HepG2 (cell line): ENCODE measurements at regions not wholly inside any gene's neighbourhood (a gene's known extent, or its start where the extent isn't known, plus 50 kb on each side); places are given as distances from the start of the nearest gene placed in this dataset.

Experiments
- ATAC-seq: fragments of 200-7000 bp; cut with Tn5 transposase; 3 replicates; pipeline ENCODE4 v1.9.1; 2020; ENCODE audit warnings: mild to moderate bottlenecking, moderate library complexity
- BruUV-seq: library from RNA; stranded (reverse); fragments of 400-500 nt; replicated peaks from 2 replicates; lab custom pipeline; 2021; lab: Mats Ljungman, UMichigan
- CTCF ChIA-PET: fragments of 300-600 bp; formaldehyde crosslinking; extraction: SDS; loops from one replicate; lab custom pipeline; 2021; ENCODE audit warnings: low total read pairs, inconsistent platforms, low intra/inter-chr PET ratio; lab: Yijun Ruan, JAX
- POLR2A ChIA-PET: fragments of 350-600 bp; sonication (Branson Sonifier 250); formaldehyde crosslinking; loops from one replicate; lab custom pipeline; 2020; ENCODE audit warnings: antibody characterized with exemption, inconsistent platforms; lab: Yijun Ruan, JAX
- DNase-seq: peaks from one replicate; pipeline ENCODE4 v3.0.0-alpha.2; 2015; ENCODE audit warnings: low spot score
- FAIRE-seq: peaks from 3 replicates; lab custom pipeline; 2011; peaks lifted over from hg19 to GRCh38; lab: Jason Lieb, UNC
- H2AFZ ChIP-seq: one replicate; pipeline ENCODE4 v1.6.1; 2011; ENCODE audit warnings: low read length, inconsistent platforms
- H3K27ac ChIP-seq: fragments of 300-600 bp; 3 replicates; pipeline ENCODE4 v1.8.0; 2011; ENCODE audit warnings: mixed run types, mild to moderate bottlenecking, mixed read lengths, low read length, inconsistent platforms; ENCODE audit not compliant: insufficient read depth; ENCODE audit errors: extremely low read length
- H3K27me3 ChIP-seq, 2 experiments: fragments of 200-600 bp in 1 of 2; 2 replicates in 1 of 2; 3 replicates in 1 of 2; pipeline versions ENCODE4 v1.6.0 to v1.8.0; 2011; ENCODE audit warnings: low read length in 2 of 2, mild to moderate bottlenecking in 2 of 2, moderate library complexity in 2 of 2, inconsistent platforms in 1 of 2; ENCODE audit not compliant: insufficient read depth in 2 of 2, control insufficient read depth in 1 of 2
- H3K36me3 ChIP-seq, 2 experiments: fragments of 200-600 bp in 1 of 2; replicated peaks in 1 of 2; 2 replicates in 1 of 2; 3 replicates in 1 of 2; pipeline versions ENCODE4 v1.5.1 to v1.8.0; 2011; ENCODE audit warnings: low read length in 2 of 2, inconsistent platforms in 1 of 2; ENCODE audit not compliant: insufficient read depth in 2 of 2, control insufficient read depth in 1 of 2
- H3K4me1 ChIP-seq: 2 replicates; pipeline ENCODE4 v1.5.1; 2012; ENCODE audit warnings: low read length, inconsistent platforms; ENCODE audit not compliant: insufficient read depth
- H3K4me2 ChIP-seq: 2 replicates; pipeline ENCODE4 v1.6.0; 2011; ENCODE audit warnings: low read depth, low read length, inconsistent platforms
- H3K4me3 ChIP-seq, 3 experiments: fragments of 200-600 bp in 1 of 3; sonication (generic), shearing (Covaris generic) in 1 of 3; replicated peaks in 1 of 3; 2 replicates each; pipeline ENCODE4 v1.5.1; 2011 to 2016; ENCODE audit warnings: low read length in 3 of 3, inconsistent platforms in 2 of 3, low read depth in 2 of 3, mild to moderate bottlenecking in 2 of 3, control low read depth in 1 of 3, mixed read lengths in 1 of 3; ENCODE audit not compliant: insufficient read depth in 1 of 3
- H3K79me2 ChIP-seq: one replicate; pipeline ENCODE4 v1.6.1; 2011; ENCODE audit warnings: low read length, inconsistent platforms; ENCODE audit not compliant: insufficient read depth
- H3K9ac ChIP-seq: 2 replicates; pipeline ENCODE4 v1.6.0; 2011; ENCODE audit warnings: mild to moderate bottlenecking, low read depth, low read length, inconsistent platforms; ENCODE audit not compliant: insufficient read depth
- H3K9me3 ChIP-seq: 2 replicates; pipeline ENCODE4 v1.5.1; 2012; ENCODE audit warnings: mild to moderate bottlenecking, low read length
- H4K20me1 ChIP-seq: 2 replicates; pipeline ENCODE4 v1.6.0; 2011; ENCODE audit warnings: inconsistent platforms, mild to moderate bottlenecking, low read length, moderate library complexity; ENCODE audit not compliant: insufficient read depth
- ARHGAP35 ChIP-seq: sonication (generic); formaldehyde crosslinking; IDR thresholded peaks from 2 replicates; pipeline ENCODE4 v1.9.0; 2022; ENCODE audit warnings: mild to moderate bottlenecking, inconsistent platforms, moderate library complexity, missing genetic modification reagents, borderline replicate concordance
- ATRX ChIP-seq: sonication (generic); formaldehyde crosslinking; IDR thresholded peaks from 2 replicates; pipeline ENCODE4 v1.4.0; 2020; ENCODE audit warnings: missing genetic modification reagents, borderline replicate concordance
- MXD4 ChIP-seq: IDR thresholded peaks from 2 replicates; pipeline ENCODE4 v1.6.1; 2016; ENCODE audit warnings: mild to moderate bottlenecking, missing biosample characterization, missing genetic modification reagents
- SMYD3 ChIP-seq: sonication (generic); formaldehyde crosslinking; IDR thresholded peaks from 2 replicates; pipeline ENCODE4 v1.8.1; 2023; ENCODE audit warnings: mild to moderate bottlenecking, missing genetic modification reagents
- ZNF589 ChIP-seq: sonication (generic); formaldehyde crosslinking; conservative IDR thresholded peaks from 2 replicates; pipeline ENCODE4 v1.8.0; 2022; ENCODE audit warnings: mild to moderate bottlenecking, moderate library complexity, missing genetic modification reagents
- ZNF747 ChIP-seq: sonication (generic); formaldehyde crosslinking; IDR thresholded peaks from 2 replicates; pipeline ENCODE4 v1.8.1; 2023; ENCODE audit warnings: missing genetic modification reagents, mild to moderate bottlenecking, borderline replicate concordance
- WGBS: methylation state at CpG from one replicate; pipeline ENCODE4 v1.1.6; 2017; ENCODE audit warnings: low lambda C conversion rate; 5-methylcytosine and 5-hydroxymethylcytosine counted together
- in situ Hi-C: cut with HindIII; loops from 2 replicates; pipeline ENCODE4 v1.10.0; 2017; ENCODE audit warnings: low pct_unique_long_range_greater_than_20kb; ENCODE audit not compliant: extremely low pct_ligation_motif_present
- intact Hi-C: fragments of 100-400 bp; cut with micrococcal nuclease; formaldehyde crosslinking; loops from one replicate; pipeline ENCODE4 v1.10.0; 2022; ENCODE audit not compliant: unreplicated experiment
- TF ChIP-seq, protein P1 (sequence below): sonication (generic); formaldehyde crosslinking; IDR thresholded peaks from 2 replicates; pipeline ENCODE4 v1.5.1; 2020; ENCODE audit warnings: mild to moderate bottlenecking, missing genetic modification reagents, moderate library complexity
- TF ChIP-seq, protein P2 (sequence below): sonication (generic); formaldehyde crosslinking; IDR thresholded peaks from 2 replicates; pipeline ENCODE4 v1.5.0; 2020; ENCODE audit warnings: mild to moderate bottlenecking, missing genetic modification reagents, borderline replicate concordance
- TF ChIP-seq, protein P3 (sequence below): sonication (generic); formaldehyde crosslinking; conservative IDR thresholded peaks from 2 replicates; pipeline ENCODE4 v1.4.0; 2020; ENCODE audit warnings: missing genetic modification reagents
- TF ChIP-seq, protein P4 (sequence below): IDR thresholded peaks from 2 replicates; pipeline ENCODE4 v1.6.1; 2012; ENCODE audit warnings: inconsistent platforms

DNA sequence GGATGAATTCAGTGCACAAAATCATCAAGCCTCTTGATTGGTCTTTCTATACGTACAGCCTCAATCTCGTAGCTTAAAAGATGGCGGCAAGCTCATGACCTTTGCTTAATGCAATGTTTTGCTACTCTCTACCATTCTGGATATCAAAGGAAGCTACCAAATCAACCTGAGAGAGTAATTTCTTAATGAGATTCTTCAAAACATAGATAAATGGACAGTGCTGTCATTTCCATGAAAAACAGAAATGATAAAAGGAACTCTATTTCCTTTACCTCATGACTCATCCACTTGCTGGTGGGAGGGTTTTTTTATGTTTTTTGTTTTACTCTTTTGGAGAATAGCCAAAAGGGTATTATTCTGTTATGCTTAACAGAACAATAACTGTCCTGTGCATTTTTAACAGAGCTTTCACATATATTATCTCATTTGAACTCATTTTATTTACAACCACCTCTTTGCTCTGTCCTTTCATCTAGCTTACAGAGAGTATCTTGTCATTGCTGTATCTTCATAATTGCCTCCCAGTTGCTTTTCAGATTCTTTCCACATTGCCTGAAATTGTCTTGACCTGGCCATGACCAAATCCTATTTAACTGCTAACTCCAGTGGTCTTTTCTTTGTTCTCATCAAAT is 138.6 kb upstream of the GPR101 start:
- H3K27ac ChIP-seq: no peak overlapping the region
- no peaks in the 10 kb centered on the region for H3K9me3 ChIP-seq
- FAIRE-seq: no peak
- ChIA-PET POLR2A (no interaction called here), CTCF (no interaction called here)
- intact Hi-C loops (no loop called here), in situ Hi-C loops (no loop called here)
- no peak overlapping the region for H3K4me2 ChIP-seq
- H3K36me3 ChIP-seq: no peaks in the 10 kb centered on the region
- no peak overlapping the region for H3K9ac ChIP-seq
- no TSS peak for BruUV-seq
- WGBS: 0% methylated on average over 3 of the region's 3 CpGs
- H3K27me3 ChIP-seq: no peaks in the 10 kb centered on the region
- no peak for ATAC-seq
- H3K79me2 ChIP-seq: no peaks in the 10 kb centered on the region
- no peak overlapping the region for H2AFZ ChIP-seq
- H3K4me1 ChIP-seq: no peaks in the 10 kb centered on the region
- no peak for DNase-seq
- no peak overlapping the region for H3K4me3 ChIP-seq
- H4K20me1 ChIP-seq: no peaks in the 10 kb centered on the region
- TF ChIP-seq, protein P1, sequence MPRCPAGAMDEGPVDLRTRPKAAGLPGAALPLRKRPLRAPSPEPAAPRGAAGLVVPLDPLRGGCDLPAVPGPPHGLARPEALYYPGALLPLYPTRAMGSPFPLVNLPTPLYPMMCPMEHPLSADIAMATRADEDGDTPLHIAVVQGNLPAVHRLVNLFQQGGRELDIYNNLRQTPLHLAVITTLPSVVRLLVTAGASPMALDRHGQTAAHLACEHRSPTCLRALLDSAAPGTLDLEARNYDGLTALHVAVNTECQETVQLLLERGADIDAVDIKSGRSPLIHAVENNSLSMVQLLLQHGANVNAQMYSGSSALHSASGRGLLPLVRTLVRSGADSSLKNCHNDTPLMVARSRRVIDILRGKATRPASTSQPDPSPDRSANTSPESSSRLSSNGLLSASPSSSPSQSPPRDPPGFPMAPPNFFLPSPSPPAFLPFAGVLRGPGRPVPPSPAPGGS: no peak
- no peak for TF ChIP-seq ZNF747 (CRISPR knock-in tag)
- TF ChIP-seq, protein P2, sequence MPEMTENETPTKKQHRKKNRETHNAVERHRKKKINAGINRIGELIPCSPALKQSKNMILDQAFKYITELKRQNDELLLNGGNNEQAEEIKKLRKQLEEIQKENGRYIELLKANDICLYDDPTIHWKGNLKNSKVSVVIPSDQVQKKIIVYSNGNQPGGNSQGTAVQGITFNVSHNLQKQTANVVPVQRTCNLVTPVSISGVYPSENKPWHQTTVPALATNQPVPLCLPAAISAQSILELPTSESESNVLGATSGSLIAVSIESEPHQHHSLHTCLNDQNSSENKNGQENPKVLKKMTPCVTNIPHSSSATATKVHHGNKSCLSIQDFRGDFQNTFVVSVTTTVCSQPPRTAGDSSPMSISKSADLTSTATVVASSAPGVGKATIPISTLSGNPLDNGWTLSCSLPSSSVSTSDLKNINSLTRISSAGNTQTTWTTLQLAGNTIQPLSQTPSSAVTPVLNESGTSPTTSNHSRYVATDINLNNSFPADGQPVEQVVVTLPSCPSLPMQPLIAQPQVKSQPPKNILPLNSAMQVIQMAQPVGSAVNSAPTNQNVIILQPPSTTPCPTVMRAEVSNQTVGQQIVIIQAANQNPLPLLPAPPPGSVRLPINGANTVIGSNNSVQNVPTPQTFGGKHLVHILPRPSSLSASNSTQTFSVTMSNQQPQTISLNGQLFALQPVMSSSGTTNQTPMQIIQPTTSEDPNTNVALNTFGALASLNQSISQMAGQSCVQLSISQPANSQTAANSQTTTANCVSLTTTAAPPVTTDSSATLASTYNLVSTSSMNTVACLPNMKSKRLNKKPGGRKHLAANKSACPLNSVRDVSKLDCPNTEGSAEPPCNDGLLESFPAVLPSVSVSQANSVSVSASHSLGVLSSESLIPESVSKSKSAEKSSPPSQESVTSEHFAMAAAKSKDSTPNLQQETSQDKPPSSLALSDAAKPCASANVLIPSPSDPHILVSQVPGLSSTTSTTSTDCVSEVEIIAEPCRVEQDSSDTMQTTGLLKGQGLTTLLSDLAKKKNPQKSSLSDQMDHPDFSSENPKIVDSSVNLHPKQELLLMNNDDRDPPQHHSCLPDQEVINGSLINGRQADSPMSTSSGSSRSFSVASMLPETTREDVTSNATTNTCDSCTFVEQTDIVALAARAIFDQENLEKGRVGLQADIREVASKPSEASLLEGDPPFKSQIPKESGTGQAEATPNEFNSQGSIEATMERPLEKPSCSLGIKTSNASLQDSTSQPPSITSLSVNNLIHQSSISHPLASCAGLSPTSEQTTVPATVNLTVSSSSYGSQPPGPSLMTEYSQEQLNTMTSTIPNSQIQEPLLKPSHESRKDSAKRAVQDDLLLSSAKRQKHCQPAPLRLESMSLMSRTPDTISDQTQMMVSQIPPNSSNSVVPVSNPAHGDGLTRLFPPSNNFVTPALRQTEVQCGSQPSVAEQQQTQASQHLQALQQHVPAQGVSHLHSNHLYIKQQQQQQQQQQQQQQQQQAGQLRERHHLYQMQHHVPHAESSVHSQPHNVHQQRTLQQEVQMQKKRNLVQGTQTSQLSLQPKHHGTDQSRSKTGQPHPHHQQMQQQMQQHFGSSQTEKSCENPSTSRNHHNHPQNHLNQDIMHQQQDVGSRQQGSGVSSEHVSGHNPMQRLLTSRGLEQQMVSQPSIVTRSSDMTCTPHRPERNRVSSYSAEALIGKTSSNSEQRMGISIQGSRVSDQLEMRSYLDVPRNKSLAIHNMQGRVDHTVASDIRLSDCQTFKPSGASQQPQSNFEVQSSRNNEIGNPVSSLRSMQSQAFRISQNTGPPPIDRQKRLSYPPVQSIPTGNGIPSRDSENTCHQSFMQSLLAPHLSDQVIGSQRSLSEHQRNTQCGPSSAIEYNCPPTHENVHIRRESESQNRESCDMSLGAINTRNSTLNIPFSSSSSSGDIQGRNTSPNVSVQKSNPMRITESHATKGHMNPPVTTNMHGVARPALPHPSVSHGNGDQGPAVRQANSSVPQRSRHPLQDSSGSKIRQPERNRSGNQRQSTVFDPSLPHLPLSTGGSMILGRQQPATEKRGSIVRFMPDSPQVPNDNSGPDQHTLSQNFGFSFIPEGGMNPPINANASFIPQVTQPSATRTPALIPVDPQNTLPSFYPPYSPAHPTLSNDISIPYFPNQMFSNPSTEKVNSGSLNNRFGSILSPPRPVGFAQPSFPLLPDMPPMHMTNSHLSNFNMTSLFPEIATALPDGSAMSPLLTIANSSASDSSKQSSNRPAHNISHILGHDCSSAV (CRISPR knock-in tag): no peak
- TF ChIP-seq ZNF589 (CRISPR knock-in tag): no peak
- TF ChIP-seq SMYD3 (CRISPR knock-in tag): no peak
- TF ChIP-seq ARHGAP35 (CRISPR knock-in tag): no peak
- no peak for TF ChIP-seq ATRX (CRISPR knock-in tag)
- TF ChIP-seq, protein P3, sequence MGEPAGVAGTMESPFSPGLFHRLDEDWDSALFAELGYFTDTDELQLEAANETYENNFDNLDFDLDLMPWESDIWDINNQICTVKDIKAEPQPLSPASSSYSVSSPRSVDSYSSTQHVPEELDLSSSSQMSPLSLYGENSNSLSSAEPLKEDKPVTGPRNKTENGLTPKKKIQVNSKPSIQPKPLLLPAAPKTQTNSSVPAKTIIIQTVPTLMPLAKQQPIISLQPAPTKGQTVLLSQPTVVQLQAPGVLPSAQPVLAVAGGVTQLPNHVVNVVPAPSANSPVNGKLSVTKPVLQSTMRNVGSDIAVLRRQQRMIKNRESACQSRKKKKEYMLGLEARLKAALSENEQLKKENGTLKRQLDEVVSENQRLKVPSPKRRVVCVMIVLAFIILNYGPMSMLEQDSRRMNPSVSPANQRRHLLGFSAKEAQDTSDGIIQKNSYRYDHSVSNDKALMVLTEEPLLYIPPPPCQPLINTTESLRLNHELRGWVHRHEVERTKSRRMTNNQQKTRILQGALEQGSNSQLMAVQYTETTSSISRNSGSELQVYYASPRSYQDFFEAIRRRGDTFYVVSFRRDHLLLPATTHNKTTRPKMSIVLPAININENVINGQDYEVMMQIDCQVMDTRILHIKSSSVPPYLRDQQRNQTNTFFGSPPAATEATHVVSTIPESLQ (CRISPR knock-in tag): no peak
- TF ChIP-seq MXD4: no peak
- TF ChIP-seq, protein P4, sequence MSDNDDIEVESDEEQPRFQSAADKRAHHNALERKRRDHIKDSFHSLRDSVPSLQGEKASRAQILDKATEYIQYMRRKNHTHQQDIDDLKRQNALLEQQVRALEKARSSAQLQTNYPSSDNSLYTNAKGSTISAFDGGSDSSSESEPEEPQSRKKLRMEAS: no peak
